Endothelial cell of umbilical vein (primary cell): ENCODE measurements at regions not wholly inside any gene's neighbourhood (a gene's known extent, or its start where the extent isn't known, plus 50 kb on each side); places are given as distances from the start of the nearest gene placed in this dataset.

Experiments used
- BruUV-seq: library from RNA; stranded (reverse); fragments of 400-500 nt; replicated peaks from 2 replicates; lab custom pipeline; 2021; lab: Mats Ljungman, UMichigan
- CTCF ChIA-PET: fragments of 300-600, 350-600 bp; sonication (Branson Sonifier 250); formaldehyde crosslinking; loops from one replicate; lab custom pipeline; 2021; ENCODE audit warnings: antibody characterized with exemption, inconsistent platforms; lab: Charles Lee
- POLR2A ChIA-PET: fragments of 300-600, 350-600 bp; sonication (Branson Sonifier 250); formaldehyde crosslinking; loops from one replicate; lab custom pipeline; 2021; ENCODE audit warnings: antibody characterized with exemption, inconsistent platforms; lab: Charles Lee
- DNase-seq: peaks from one replicate; pipeline ENCODE4 v3.0.0-alpha.2; 2011; ENCODE audit warnings: low read depth, low spot score
- FAIRE-seq: peaks from 2 replicates; lab custom pipeline; 2011; peaks lifted over from hg19 to GRCh38; lab: Jason Lieb, UNC
- H2AFZ ChIP-seq: 2 replicates; pipeline ENCODE4 v1.6.0; 2012; ENCODE audit warnings: low read depth, low read length, control low read depth, inconsistent platforms
- H3K27ac ChIP-seq: 2 replicates; pipeline ENCODE4 v1.5.1; 2011; ENCODE audit warnings: low read depth, mild to moderate bottlenecking, control low read depth, low read length, moderate library complexity; ENCODE audit not compliant: insufficient read depth
- H3K27me3 ChIP-seq, 2 experiments: 2 replicates each; pipeline versions ENCODE4 v1.6.0 to v1.6.1; 2011; ENCODE audit warnings: low read length in 2 of 2, mixed read lengths in 1 of 2; ENCODE audit not compliant: control insufficient read depth in 2 of 2, insufficient read depth in 2 of 2
- H3K36me3 ChIP-seq, 2 experiments: 2 replicates in 1 of 2; 3 replicates in 1 of 2; pipeline ENCODE4 v1.5.1; 2011; ENCODE audit warnings: low read length in 2 of 2, mild to moderate bottlenecking in 1 of 2, moderate library complexity in 1 of 2; ENCODE audit not compliant: control insufficient read depth in 2 of 2, insufficient read depth in 2 of 2; ENCODE audit errors: extremely low read depth in 1 of 2
- H3K4me1 ChIP-seq: 3 replicates; pipeline ENCODE4 v1.5.1; 2011; ENCODE audit warnings: mild to moderate bottlenecking, low read length; ENCODE audit not compliant: control insufficient read depth, insufficient read depth; ENCODE audit errors: extremely low read depth
- H3K4me2 ChIP-seq: 2 replicates; pipeline ENCODE4 v1.6.1; 2011; ENCODE audit warnings: low read length, control low read depth, mixed read lengths; ENCODE audit not compliant: insufficient read depth
- H3K4me3 ChIP-seq, 3 experiments: fragments of 200-600 bp in 1 of 3; sonication (generic), shearing (Covaris generic) in 1 of 3; replicated peaks in 1 of 3; 2 replicates each; pipeline ENCODE4 v1.5.1; 2011 to 2016; ENCODE audit warnings: control low read depth in 3 of 3, low read length in 3 of 3, mild to moderate bottlenecking in 2 of 3, inconsistent platforms in 1 of 3, low read depth in 1 of 3, moderate library complexity in 1 of 3; ENCODE audit not compliant: insufficient read depth in 1 of 3
- H3K79me2 ChIP-seq: 2 replicates; pipeline ENCODE4 v1.6.0; 2012; ENCODE audit warnings: low read length, inconsistent platforms; ENCODE audit not compliant: control insufficient read depth, insufficient read depth
- H3K9ac ChIP-seq: replicated peaks from 2 replicates; pipeline ENCODE3; 2011; ENCODE audit warnings: low read length, control low read depth; ENCODE audit not compliant: insufficient read depth; ENCODE audit errors: extremely low read depth
- H3K9me1 ChIP-seq: replicated peaks from 3 replicates; pipeline ENCODE4 v1.6.0; 2011; ENCODE audit warnings: mild to moderate bottlenecking, low read length; ENCODE audit not compliant: control insufficient read depth, insufficient read depth; ENCODE audit errors: extremely low read depth
- H3K9me3 ChIP-seq: replicated peaks from 2 replicates; pipeline ENCODE4 v1.5.1; 2012; ENCODE audit warnings: low read length, inconsistent platforms; ENCODE audit not compliant: control insufficient read depth, insufficient read depth
- H4K20me1 ChIP-seq: replicated peaks from 2 replicates; pipeline ENCODE3; 2011; ENCODE audit warnings: mild to moderate bottlenecking, low read length; ENCODE audit not compliant: control insufficient read depth, insufficient read depth; ENCODE audit errors: extremely low read depth
- CTCF ChIP-seq, 2 donors: IDR thresholded peaks; 1 replicate in 1 of 2; 2 replicates in 1 of 2; pipeline ENCODE4 v1.5.1; 2011; ENCODE audit warnings: low read length in 2 of 2, mild to moderate bottlenecking in 2 of 2, moderate library complexity in 2 of 2, control low read depth in 1 of 2, inconsistent platforms in 1 of 2, low read depth in 1 of 2; ENCODE audit not compliant: insufficient read depth in 1 of 2; ENCODE audit errors: extremely low read depth in 1 of 2
- EZH2 ChIP-seq: IDR thresholded peaks from 2 replicates; pipeline ENCODE4 v1.6.1; 2012; ENCODE audit warnings: borderline replicate concordance, low read depth, mild to moderate bottlenecking, moderate library complexity, low read length, inconsistent platforms; ENCODE audit not compliant: severe bottlenecking
- FOS ChIP-seq: IDR thresholded peaks from 2 replicates; pipeline ENCODE4 v1.6.1; 2011; ENCODE audit warnings: mild to moderate bottlenecking, low read length, moderate library complexity, borderline replicate concordance; ENCODE audit not compliant: insufficient read depth
- GATA2 ChIP-seq: IDR thresholded peaks from 2 replicates; pipeline ENCODE4 v1.7.0; 2011; ENCODE audit warnings: low read depth, mild to moderate bottlenecking, moderate library complexity, mixed read lengths, low read length; ENCODE audit not compliant: insufficient read length, insufficient read depth
- MAX ChIP-seq: IDR thresholded peaks from 2 replicates; pipeline ENCODE4 v1.6.1; 2011; ENCODE audit not compliant: insufficient read depth, insufficient read length
- POLR2A ChIP-seq: IDR thresholded peaks from 2 replicates; pipeline ENCODE4 v1.6.1; 2012; ENCODE audit warnings: low read depth, mild to moderate bottlenecking, control low read depth, low read length
- POLR2AphosphoS5 ChIP-seq: IDR thresholded peaks from 2 replicates; pipeline ENCODE4 v1.6.1; 2012; ENCODE audit warnings: low read depth, mild to moderate bottlenecking, control low read depth, low read length, moderate library complexity; ENCODE audit not compliant: insufficient read depth
- dilution Hi-C: fragments of 300-500 bp; cut with MboI; formaldehyde crosslinking; loops from one replicate; pipeline ENCODE4 v1.15.0; 2019; ENCODE audit warnings: low sequenced_read_pairs; ENCODE audit not compliant: extremely low pct_ligation_motif_present
- intact Hi-C: fragments of 100-400 bp; cut with micrococcal nuclease; formaldehyde crosslinking; loops from one replicate; pipeline ENCODE4 v1.10.0; 2022

DNA sequence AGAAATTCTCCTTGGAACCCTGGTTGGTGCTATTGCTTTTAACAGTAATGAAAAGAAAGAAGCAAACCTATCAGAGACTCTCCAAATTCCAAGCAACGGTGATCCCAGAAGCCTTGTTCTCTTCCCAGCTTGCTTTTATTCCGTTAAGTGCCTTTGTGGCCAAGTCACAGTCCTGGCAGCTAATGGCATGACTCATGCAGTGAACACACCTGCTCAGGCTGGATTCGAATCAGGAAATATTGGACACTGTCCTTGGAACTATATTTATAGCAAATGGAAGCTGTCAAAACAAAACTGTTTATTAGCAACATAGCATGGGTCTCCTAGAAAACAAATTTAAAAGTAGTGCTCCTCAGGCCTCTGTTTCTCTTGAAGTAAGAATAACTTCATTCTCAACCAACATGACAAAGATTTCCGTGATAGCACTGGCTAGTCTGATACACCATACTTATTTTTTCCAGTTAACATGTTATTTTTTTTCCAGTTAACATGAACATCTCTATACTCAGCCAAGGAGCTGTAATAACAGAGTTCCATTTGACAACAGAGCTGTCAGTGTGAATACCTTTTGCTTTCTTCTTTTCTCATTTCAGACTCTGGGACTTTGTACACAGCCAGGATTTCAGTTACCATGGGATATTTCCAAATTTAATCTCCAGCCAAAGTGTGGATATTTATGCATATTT is 502.4 kb downstream of the GADD45G start:
- no peak for FAIRE-seq
- intact Hi-C loops = loop anchor here (10.0 kb wide), 2 partner anchors 132 to 192 kb away; no protein-coding TSS in a partner anchor

More for the DNA sequence above, 502.4 kb downstream of the GADD45G start:
- H3K4me3 ChIP-seq = no peak overlapping the region
- H3K9me3 ChIP-seq = no peaks in the 10 kb centered on the region
- no peak for TF ChIP-seq POLR2AphosphoS5
- TF ChIP-seq FOS = peak; percentile 4
- no peak for TF ChIP-seq MAX
- TF ChIP-seq POLR2A = no peak
- no peak for TF ChIP-seq EZH2
- TF ChIP-seq CTCF (IDR thresholded peaks at IDR 0.05; ENCODE audit: extremely low read depth in 1 of 2, insufficient read depth in 1 of 2, low read depth in 1 of 2, low read length in 2 of 2) = no peak
- TF ChIP-seq GATA2 = no peak
- H3K36me3 ChIP-seq = no peaks in the 10 kb centered on the region
- DNase-seq = no peak
- no peak overlapping the region for H3K9ac ChIP-seq
- dilution Hi-C loops = no loop called here
- CTCF ChIA-PET = interaction anchor here (0.8 to 9.1 kb wide), 5 partner anchors 8 to 514 kb away, joined by 3 to 373 read pairs (median 5); partner anchors contain the start of gene GADD45G
- H4K20me1 ChIP-seq = no peaks in the 10 kb centered on the region
- no peaks in the 10 kb centered on the region for H3K27me3 ChIP-seq
- no TSS peak for BruUV-seq
- H3K9me1 ChIP-seq = no peaks in the 10 kb centered on the region
- H3K4me2 ChIP-seq = no peak overlapping the region
- POLR2A ChIA-PET = no interaction called here
- no peaks in the 10 kb centered on the region for H3K4me1 ChIP-seq
- H3K79me2 ChIP-seq = no peaks in the 10 kb centered on the region
- H2AFZ ChIP-seq = no peak overlapping the region
- no peak overlapping the region for H3K27ac ChIP-seq
